Tibial nerve (tissue), 4 donors: ENCODE measurements at regions not wholly inside any gene's neighbourhood (a gene's known extent, or its start where the extent isn't known, plus 50 kb on each side); places are given as distances from the start of the nearest gene placed in this dataset.

Experiments used
- DNase-seq, 2 donors: peaks; one replicate each; pipeline ENCODE4 v3.0.0-alpha.2; 2019; ENCODE audit warnings: low spot score in 2 of 2
- H3K27ac ChIP-seq, 4 donors: fragments of 200-600 bp; sonication (generic) in 3 of 4; one replicate each; pipeline ENCODE4 v1.5.1; 2017 to 2019; ENCODE audit warnings: mild to moderate bottlenecking in 1 of 4
- H3K27me3 ChIP-seq, 2 donors: fragments of 200-600 bp; sonication (generic) in 1 of 2; one replicate each; pipeline versions ENCODE4 v1.5.1 to v1.6.0; 2017 to 2019
- H3K36me3 ChIP-seq, 3 donors: fragments of 200-600 bp; sonication (generic); one replicate each; pipeline ENCODE4 v1.5.1; 2018 to 2019
- H3K4me1 ChIP-seq, 4 donors: fragments of 200-600 bp; sonication (generic) in 3 of 4; one replicate each; pipeline ENCODE4 v1.5.1; 2017 to 2019
- H3K4me3 ChIP-seq, 4 donors: fragments of 200-600 bp; sonication (generic) in 3 of 4; one replicate each; pipeline ENCODE4 v1.5.1; 2017 to 2019; ENCODE audit warnings: mild to moderate bottlenecking in 1 of 4, moderate library complexity in 1 of 4
- H3K9me3 ChIP-seq, 4 donors: fragments of 200-600 bp; sonication (generic) in 3 of 4; one replicate each; pipeline ENCODE4 v1.5.1; 2017 to 2019
- CTCF ChIP-seq, 5 experiments: fragments of 200-600 bp in 3 of 5; fragments of 450-650 bp in 2 of 5; sonication (generic) in 3 of 5; IDR thresholded peaks; one replicate each; pipeline ENCODE4 v1.5.1; 2016 to 2019; ENCODE audit warnings: antibody characterized with exemption in 5 of 5, mild to moderate bottlenecking in 3 of 5, moderate library complexity in 2 of 5
- EP300 ChIP-seq, 2 donors: sonication (generic); formaldehyde crosslinking; IDR thresholded peaks; one replicate each; pipeline ENCODE4 v1.6.1; 2017; ENCODE audit warnings: antibody characterized with exemption in 2 of 2, mild to moderate bottlenecking in 1 of 2
- POLR2A ChIP-seq, 2 donors: fragments of 450-650 bp; IDR thresholded peaks; one replicate each; pipeline ENCODE4 v1.6.1; 2017; ENCODE audit warnings: antibody characterized with exemption in 2 of 2, mild to moderate bottlenecking in 2 of 2, moderate library complexity in 2 of 2
- WGBS, 2 donors: methylation state at CpG; one replicate each; pipeline ENCODE4 v1.1.5; 2018; 5-methylcytosine and 5-hydroxymethylcytosine counted together

DNA sequence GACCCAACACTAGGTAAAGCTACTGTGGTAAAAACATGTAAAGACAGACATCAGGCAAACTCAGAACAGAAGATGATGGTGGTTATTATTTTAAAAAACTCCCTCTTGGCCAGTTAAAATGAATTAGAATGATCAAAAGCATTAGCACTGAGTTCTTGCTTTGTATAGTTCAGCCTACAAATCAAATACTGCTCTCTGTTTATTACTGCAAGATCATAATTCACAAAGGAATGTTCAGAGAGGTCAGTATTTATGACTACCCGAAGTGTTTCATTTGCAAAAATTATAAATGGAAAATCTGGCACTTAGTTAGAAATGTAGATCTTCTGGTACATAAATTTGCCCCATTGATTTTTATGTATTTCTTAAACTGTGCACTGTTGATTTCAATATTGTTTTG lies 140.3 kb upstream of the PPP2R2B start:
- no peak for DNase-seq
- Histone ChIP-seq H3K4me3 (no peak overlapping the region), H3K4me1 (peaks cover 0 to 4% (median 0%) of the 10 kb centered on the region in 4 donors), H3K36me3 (no peaks in the 10 kb centered on the region), H3K9me3 (no peaks in the 10 kb centered on the region), H3K27ac (peak overlapping the region in 1 of 4 donors; percentile 59), H3K27me3 (no peaks in the 10 kb centered on the region)
- WGBS, 2 donors = 29 to 32% methylated on average over 1 of the region's 1 CpG
- no peak for TF ChIP-seq POLR2A (IDR thresholded peaks at IDR 0.05)
- TF ChIP-seq EP300 (IDR thresholded peaks at IDR 0.05) = no peak
- no peak for TF ChIP-seq CTCF (IDR thresholded peaks at IDR 0.05)

GRCh38 chr5:147036691-147037245 lies 158.2 kb upstream of the PPP2R2B start:
- TF ChIP-seq POLR2A (IDR thresholded peaks at IDR 0.05) = no peak
- no peaks in the 10 kb centered on the region for H3K4me1 ChIP-seq
- DNase-seq = no peak
- H3K9me3 ChIP-seq = no peaks in the 10 kb centered on the region
- H3K27me3 ChIP-seq = no peaks in the 10 kb centered on the region
- WGBS, 2 donors = 53 to 59% methylated on average over 4 of the region's 4 CpGs
- H3K27ac ChIP-seq = peak overlapping the region in 1 of 4 donors; percentile 61
- H3K4me3 ChIP-seq = no peak overlapping the region
- H3K36me3 ChIP-seq = no peaks in the 10 kb centered on the region

DNA sequence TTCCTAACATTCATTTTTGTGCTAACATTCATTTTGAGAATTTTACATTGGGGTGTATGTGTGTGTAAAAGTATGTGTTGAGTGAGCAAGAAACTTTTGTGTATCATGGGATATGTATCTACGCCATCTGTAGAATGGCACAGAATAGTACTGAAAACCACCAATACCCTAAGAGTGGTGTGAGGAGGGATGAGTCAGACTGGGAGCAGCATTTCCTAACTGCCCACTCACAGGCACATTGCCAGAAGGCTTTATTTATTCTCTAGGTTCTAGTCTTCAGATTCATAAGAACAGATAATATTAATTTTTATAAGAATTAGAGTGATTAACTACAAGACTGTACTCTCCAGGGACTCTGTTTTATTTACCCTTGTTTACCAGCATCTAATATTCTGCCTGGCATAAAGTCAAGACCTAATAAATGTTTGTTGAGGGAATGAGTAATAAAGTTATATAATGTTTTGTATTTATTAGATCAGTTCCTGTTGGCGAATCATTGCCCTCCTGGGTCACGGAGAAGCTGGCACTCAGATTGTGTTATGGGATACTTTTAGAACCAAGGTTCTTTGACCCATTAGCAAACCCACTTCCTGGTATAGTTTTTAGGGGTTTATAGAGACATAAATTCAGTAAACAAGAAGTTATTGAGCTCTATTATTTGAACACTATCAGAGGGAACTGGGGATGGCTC lies 159.1 kb upstream of the PPP2R2B start:
- TF ChIP-seq EP300 (IDR thresholded peaks at IDR 0.05) = no peak
- no peak for TF ChIP-seq POLR2A (IDR thresholded peaks at IDR 0.05)
- no peak for TF ChIP-seq CTCF (IDR thresholded peaks at IDR 0.05)
- no peak for DNase-seq
- Histone ChIP-seq H3K4me1 (no peaks in the 10 kb centered on the region), H3K36me3 (no peaks in the 10 kb centered on the region), H3K4me3 (no peak overlapping the region), H3K27me3 (no peaks in the 10 kb centered on the region), H3K27ac (peak overlapping the region in 2 of 4 donors; percentile 17 to 61), H3K9me3 (no peaks in the 10 kb centered on the region)
- 57 to 67% methylated on average over 3 of the region's 3 CpGs for WGBS, 2 donors

- Histone ChIP-seq H3K36me3 (no peaks in the 10 kb centered on the region), H3K27me3 (no peaks in the 10 kb centered on the region), H3K4me1 (peaks cover 0 to 12% (median 0%) of the 10 kb centered on the region in 4 donors), H3K4me3 (no peak overlapping the region), H3K27ac (no peak overlapping the region), H3K9me3 (no peaks in the 10 kb centered on the region)
- TF ChIP-seq CTCF (IDR thresholded peaks at IDR 0.05) (no peak), POLR2A (IDR thresholded peaks at IDR 0.05) (no peak), EP300 (IDR thresholded peaks at IDR 0.05) (no peak)
- no peak for DNase-seq
- WGBS, 2 donors = 75 to 86% methylated on average over 3 of the region's 3 CpGs
These were observed 162.3 kb upstream of the PPP2R2B start for GRCh38 chr5:147040856-147041255.

DNA sequence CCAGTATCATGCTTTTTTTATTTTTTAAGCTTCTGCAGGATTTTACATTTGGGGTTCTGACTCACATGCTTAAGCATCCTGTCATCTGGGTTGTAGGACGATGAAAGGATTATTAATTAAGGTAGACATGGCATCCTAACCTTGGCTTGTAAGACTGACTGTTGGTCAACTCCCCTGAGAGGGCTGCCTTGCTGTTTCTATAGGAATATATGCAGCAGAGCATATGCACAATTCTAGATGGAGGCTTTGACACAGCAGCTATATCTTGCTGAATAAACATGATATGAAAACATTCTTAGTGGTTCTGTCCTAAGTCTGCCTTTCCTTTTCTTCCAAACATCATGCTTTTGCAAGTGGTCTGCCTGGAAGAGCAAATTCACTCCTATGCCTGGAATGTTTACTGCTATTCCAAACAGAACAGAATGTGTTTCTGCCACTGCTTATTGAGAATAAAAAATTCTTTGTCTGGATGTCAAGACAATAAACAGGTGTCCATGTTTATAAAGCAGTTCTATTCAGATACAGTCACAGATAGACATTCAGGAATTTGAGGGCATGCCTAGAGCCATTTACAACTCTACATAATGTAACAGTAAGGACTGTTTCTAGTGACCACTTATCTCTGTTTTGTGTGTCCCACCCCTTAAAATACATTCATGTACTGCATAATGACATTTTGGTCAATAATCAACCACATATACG lies 166.2 kb upstream of the PPP2R2B start:
- 59 to 63% methylated on average over 2 of the region's 2 CpGs for WGBS, 2 donors
- peaks cover 0 to 12% (median 0%) of the 10 kb centered on the region in 4 donors for H3K4me1 ChIP-seq
- TF ChIP-seq POLR2A (IDR thresholded peaks at IDR 0.05) (no peak), EP300 (IDR thresholded peaks at IDR 0.05) (no peak), CTCF (IDR thresholded peaks at IDR 0.05) (no peak)
- no peak overlapping the region for H3K27ac ChIP-seq
- no peak for DNase-seq
- no peak overlapping the region for H3K4me3 ChIP-seq
- H3K9me3 ChIP-seq = no peaks in the 10 kb centered on the region
- H3K36me3 ChIP-seq = no peaks in the 10 kb centered on the region
- H3K27me3 ChIP-seq = no peaks in the 10 kb centered on the region
